ENCODE measurements at regions not wholly inside any gene's neighbourhood (a gene's known extent, or its start where the extent isn't known, plus 50 kb on each side); places are given as distances from the start of the nearest gene placed in this dataset.
"Not testable (repeated sequence)": the region's sequence is repeated elsewhere in the genome, so short reads cannot be mapped to it uniquely, and the experiment has no call there.

DNA sequence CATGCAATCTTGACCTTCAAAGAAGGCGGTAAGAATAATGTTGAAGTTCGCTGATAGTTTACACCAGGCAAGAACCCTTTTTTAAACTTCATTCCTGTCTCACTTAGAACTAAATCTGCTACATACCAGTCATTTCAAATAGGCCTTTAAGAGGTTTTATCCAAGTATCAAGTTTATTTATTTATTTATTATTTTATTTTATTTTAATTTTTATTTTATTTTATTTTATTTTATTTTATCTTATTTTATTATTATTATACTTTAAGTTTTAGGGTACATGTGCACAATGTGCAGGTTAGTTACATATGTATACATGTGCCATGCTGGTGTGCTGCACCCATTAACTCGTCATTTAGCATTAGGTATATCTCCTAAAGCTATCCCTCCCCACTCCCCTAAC is 691.6 kb downstream of the ANKRD7 start:
- not testable (repeated sequence) for H3K9me3 ChIP-seq (ENCODE audit: insufficient read depth, low read depth, low read length); H3K4me3 ChIP-seq (ENCODE audit: low read length); H3K36me3 ChIP-seq (ENCODE audit: insufficient read depth, low read length); H3K4me1 ChIP-seq (ENCODE audit: insufficient read depth, low read length); H3K9ac ChIP-seq (ENCODE audit: low read depth, low read length); H3K27me3 ChIP-seq (ENCODE audit: insufficient read depth, low read length); H3K27ac ChIP-seq (ENCODE audit: low read depth, low read length)
- WGBS, result 100% methylated on average over 3 of the region's 3 CpGs

DNA sequence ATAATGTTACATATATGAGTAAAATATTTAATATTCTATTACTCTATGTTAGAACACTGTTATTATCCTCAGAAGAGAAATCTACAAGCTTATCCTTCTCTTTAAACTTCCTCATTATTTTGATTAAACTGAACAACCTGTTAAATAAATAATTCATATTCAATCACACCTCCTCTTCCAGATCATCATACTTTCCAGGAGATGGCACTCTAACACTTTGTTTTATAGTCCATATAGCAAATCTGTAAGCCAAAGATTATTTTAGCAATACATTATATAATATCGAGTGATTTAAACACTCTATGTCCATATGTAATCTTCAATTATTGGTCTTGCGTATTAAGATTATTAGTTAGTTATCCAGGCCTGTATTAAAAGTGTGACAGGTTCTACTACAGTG is 694.1 kb downstream of the ANKRD7 start:
- no peaks in the 10 kb centered on the region for H3K36me3 ChIP-seq (ENCODE audit: insufficient read depth, low read length)
- WGBS, result no CpG with 5 or more reads among the region's 2 CpGs

DNA sequence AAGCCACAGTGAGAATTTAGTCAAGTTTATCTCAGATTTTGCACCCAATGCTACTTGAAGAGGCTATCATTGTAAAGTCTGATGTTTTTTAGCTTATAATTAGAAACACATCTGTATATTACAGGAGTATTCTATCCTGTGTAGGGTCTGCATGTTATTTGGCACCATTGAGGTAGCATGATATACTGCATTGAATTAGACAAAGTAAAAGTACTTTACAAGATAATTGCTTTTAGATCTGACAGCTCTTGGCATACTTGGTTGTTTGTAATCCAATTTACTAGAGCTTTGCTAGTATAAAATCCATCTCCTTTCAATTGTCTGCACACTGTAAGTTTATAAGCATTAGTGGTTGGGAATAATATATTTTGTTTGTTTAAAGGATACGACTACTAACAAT is 714.3 kb downstream of the ANKRD7 start:
- no peaks in the 10 kb centered on the region for H3K36me3 ChIP-seq (ENCODE audit: insufficient read depth, low read length)
- H3K4me3 ChIP-seq (ENCODE audit: low read length), result no peak overlapping the region
- H3K4me1 ChIP-seq (ENCODE audit: insufficient read depth, low read length), result no peaks in the 10 kb centered on the region
- H3K27ac ChIP-seq (ENCODE audit: low read depth, low read length), result no peak overlapping the region
- 86% methylated on average over 1 of the region's 1 CpG for WGBS
- H3K9me3 ChIP-seq (ENCODE audit: insufficient read depth, low read depth, low read length), result no peaks in the 10 kb centered on the region
- no peak overlapping the region for H3K9ac ChIP-seq (ENCODE audit: low read depth, low read length)
- H3K27me3 ChIP-seq (ENCODE audit: insufficient read depth, low read length), result no peaks in the 10 kb centered on the region

More for the DNA sequence above, 694.1 kb downstream of the ANKRD7 start:
- H3K4me1 ChIP-seq (ENCODE audit: insufficient read depth, low read length), result no peaks in the 10 kb centered on the region
- no peak overlapping the region for H3K27ac ChIP-seq (ENCODE audit: low read depth, low read length)
- H3K4me3 ChIP-seq (ENCODE audit: low read length), result no peak overlapping the region
- no peaks in the 10 kb centered on the region for H3K27me3 ChIP-seq (ENCODE audit: insufficient read depth, low read length)
- no peak overlapping the region for H3K9ac ChIP-seq (ENCODE audit: low read depth, low read length)
- H3K9me3 ChIP-seq (ENCODE audit: insufficient read depth, low read depth, low read length), result 0 out of 2 replicates have a peak, but pooled peaks cover 3% of the 10 kb centered on the region

DNA sequence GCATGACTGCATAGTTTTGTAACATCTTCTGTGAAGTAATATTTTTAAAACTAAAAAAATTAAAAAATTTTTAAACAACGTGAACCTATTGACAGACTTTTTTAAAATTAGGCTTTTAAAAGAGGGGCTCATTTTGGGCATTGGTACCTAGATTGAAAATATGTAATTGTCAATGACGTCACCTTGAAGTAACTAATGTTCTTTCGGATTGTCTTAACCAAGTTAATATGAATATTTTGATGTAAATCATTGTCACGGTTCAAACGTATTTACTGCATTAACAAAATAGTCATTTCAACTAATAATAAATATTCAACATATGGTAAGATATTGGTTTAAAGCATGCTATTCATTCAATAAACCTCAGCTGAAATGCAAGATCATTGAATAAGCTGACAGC is 719.8 kb downstream of the ANKRD7 start:
- no peaks in the 10 kb centered on the region for H3K9me3 ChIP-seq (ENCODE audit: insufficient read depth, low read depth, low read length)
- H3K4me1 ChIP-seq (ENCODE audit: insufficient read depth, low read length), result no peaks in the 10 kb centered on the region
- no peaks in the 10 kb centered on the region for H3K36me3 ChIP-seq (ENCODE audit: insufficient read depth, low read length)
- H3K4me3 ChIP-seq (ENCODE audit: low read length), result no peak overlapping the region
- H3K27ac ChIP-seq (ENCODE audit: low read depth, low read length), result no peak overlapping the region
- WGBS, result 95% methylated on average over 3 of the region's 5 CpGs
- no peaks in the 10 kb centered on the region for H3K27me3 ChIP-seq (ENCODE audit: insufficient read depth, low read length)
- no peak overlapping the region for H3K9ac ChIP-seq (ENCODE audit: low read depth, low read length)

DNA sequence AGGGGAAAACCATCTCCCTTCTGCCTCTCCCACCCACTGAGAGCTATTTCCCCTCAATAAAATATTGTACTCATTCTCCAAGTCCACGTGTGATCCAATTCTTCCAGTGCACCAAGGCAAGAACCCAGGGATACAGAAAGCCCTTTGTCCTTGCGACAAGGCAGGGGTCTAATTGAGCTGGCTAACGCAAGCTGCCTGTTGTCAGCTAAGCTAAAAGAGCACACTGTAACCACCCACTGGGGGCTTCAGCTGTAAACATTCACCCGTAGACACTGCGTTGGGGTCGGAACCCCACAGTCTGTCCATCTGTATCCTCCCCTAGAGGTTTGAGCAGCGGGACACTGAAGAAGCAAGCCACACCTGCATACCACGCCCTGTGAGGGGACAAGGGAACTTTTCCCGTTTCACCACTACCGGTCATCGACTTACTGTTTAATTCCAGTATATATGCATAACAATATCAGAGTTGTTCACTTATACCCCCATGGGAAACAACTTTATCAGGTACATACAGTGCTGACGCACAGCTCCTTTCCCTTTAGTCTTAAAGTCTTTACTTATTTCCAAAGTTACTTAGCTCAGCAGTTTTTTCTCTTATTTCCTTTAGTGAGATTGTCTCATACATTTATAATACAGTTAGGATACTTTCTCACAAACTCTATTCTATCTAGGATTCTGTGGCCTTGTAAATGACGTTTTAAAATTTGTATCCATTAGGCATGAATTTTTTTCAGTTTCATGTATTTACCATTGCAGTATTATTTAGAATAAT is 721.6 kb downstream of the ANKRD7 start:
- 92% methylated on average over 12 of the region's 13 CpGs for WGBS
- no peaks in the 10 kb centered on the region for H3K27me3 ChIP-seq (ENCODE audit: insufficient read depth, low read length)
- H3K27ac ChIP-seq (ENCODE audit: low read depth, low read length), result no peak overlapping the region
- no peaks in the 10 kb centered on the region for H3K4me1 ChIP-seq (ENCODE audit: insufficient read depth, low read length)
- no peak overlapping the region for H3K4me3 ChIP-seq (ENCODE audit: low read length)
- H3K9ac ChIP-seq (ENCODE audit: low read depth, low read length), result no peak overlapping the region
- no peaks in the 10 kb centered on the region for H3K9me3 ChIP-seq (ENCODE audit: insufficient read depth, low read depth, low read length)
- no peaks in the 10 kb centered on the region for H3K36me3 ChIP-seq (ENCODE audit: insufficient read depth, low read length)

DNA sequence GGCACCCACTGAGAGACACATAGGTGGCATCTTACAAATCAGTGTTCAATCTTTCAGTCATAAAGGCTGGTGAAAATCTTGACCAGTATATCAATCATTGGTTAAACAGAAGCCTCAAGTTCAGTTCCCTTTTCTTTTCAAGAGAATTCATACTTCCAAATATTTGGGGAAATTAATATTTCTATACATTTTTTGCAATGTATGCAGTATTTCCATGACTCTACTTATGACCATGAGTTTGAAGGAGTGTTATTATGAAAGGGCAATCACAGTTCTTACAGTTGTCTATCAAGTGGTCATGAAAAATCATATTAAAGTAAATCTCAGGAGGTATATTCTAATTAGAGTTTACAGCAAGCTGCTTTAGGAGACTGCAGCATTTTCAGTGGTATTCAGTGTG is 724.0 kb downstream of the ANKRD7 start:
- no peaks in the 10 kb centered on the region for H3K27me3 ChIP-seq (ENCODE audit: insufficient read depth, low read length)
- no peak overlapping the region for H3K4me3 ChIP-seq (ENCODE audit: low read length)
- H3K27ac ChIP-seq (ENCODE audit: low read depth, low read length), result no peak overlapping the region
- no peaks in the 10 kb centered on the region for H3K4me1 ChIP-seq (ENCODE audit: insufficient read depth, low read length)
- H3K9ac ChIP-seq (ENCODE audit: low read depth, low read length), result no peak overlapping the region
- no peaks in the 10 kb centered on the region for H3K36me3 ChIP-seq (ENCODE audit: insufficient read depth, low read length)
- H3K9me3 ChIP-seq (ENCODE audit: insufficient read depth, low read depth, low read length), result no peaks in the 10 kb centered on the region

DNA sequence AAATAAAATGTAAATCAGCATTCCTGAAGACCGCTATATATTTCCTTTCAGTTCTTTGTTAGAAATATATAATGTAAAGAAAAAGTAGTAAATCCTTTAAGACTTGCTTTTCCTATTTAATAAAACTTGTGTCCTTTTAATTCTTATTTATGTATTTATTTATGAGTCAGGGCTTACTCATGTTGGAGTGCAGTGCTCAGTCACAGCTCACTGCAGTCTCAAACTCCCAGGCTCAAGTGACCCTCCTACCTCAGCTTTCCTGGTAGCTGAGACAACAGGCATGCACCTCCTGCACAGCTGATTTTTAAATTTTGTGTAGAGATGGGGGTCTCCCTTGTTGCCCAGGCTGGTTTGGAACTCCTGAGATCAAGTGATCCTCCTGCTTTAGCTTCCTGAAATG is 724.5 kb downstream of the ANKRD7 start:
- Histone ChIP-seq H3K27me3 (ENCODE audit: insufficient read depth, low read length) (no peaks in the 10 kb centered on the region), H3K36me3 (ENCODE audit: insufficient read depth, low read length) (no peaks in the 10 kb centered on the region), H3K9me3 (ENCODE audit: insufficient read depth, low read depth, low read length) (no peaks in the 10 kb centered on the region), H3K4me1 (ENCODE audit: insufficient read depth, low read length) (no peaks in the 10 kb centered on the region), H3K9ac (ENCODE audit: low read depth, low read length) (no peak overlapping the region), H3K4me3 (ENCODE audit: low read length) (no peak overlapping the region), H3K27ac (ENCODE audit: low read depth, low read length) (no peak overlapping the region)
- no CpG with 5 or more reads among the region's 1 CpG for WGBS

DNA sequence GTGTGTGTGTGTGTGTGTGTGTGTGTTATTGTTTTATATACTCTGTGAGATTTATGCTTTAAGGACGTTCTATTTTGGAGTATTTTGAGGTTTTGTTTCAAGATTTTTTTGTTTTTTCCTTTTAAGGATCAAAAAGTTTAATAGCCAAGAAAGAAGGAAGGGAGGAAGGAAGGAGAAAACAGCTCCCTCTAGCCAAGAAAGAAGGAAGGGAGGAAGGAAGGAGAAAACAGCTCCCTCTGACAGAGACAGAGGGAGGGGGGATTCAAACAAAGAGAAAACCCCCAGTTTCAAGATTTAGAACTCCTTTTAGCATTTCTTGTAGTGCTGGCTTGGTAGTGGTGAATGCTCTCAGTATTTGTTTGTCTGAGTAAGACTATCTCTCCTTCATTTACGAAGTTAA is 731.8 kb downstream of the ANKRD7 start:
- H3K27ac ChIP-seq (ENCODE audit: low read depth, low read length); H3K9ac ChIP-seq (ENCODE audit: low read depth, low read length); H3K27me3 ChIP-seq (ENCODE audit: insufficient read depth, low read length); H3K4me3 ChIP-seq (ENCODE audit: low read length); H3K4me1 ChIP-seq (ENCODE audit: insufficient read depth, low read length); H3K36me3 ChIP-seq (ENCODE audit: insufficient read depth, low read length); H3K9me3 ChIP-seq (ENCODE audit: insufficient read depth, low read depth, low read length): not testable (repeated sequence)
- WGBS, result 96% methylated on average over 2 of the region's 2 CpGs

DNA sequence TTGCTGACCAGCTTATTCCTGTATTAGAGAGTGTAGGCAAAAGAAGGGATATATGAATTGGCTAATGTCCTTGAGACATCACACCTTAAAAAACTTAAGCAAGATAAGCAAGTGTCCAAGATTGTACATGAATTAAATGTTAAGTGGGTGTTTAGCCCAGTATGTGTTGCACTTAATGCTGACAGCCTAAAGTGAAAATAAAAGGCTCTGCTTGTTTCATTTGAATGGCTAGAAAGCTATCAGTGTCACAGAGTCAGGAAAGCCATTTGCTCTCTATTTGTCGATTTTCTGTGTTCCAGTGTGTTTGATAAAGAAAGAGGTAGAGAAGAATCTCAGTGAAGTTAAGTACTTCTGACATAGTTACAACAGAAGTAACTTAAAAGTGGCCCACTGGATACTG is 744.9 kb downstream of the ANKRD7 start:
- Histone ChIP-seq H3K27me3 (ENCODE audit: insufficient read depth, low read length) (no peaks in the 10 kb centered on the region), H3K36me3 (ENCODE audit: insufficient read depth, low read length) (no peaks in the 10 kb centered on the region), H3K4me1 (ENCODE audit: insufficient read depth, low read length) (no peaks in the 10 kb centered on the region), H3K9ac (ENCODE audit: low read depth, low read length) (no peak overlapping the region), H3K4me3 (ENCODE audit: low read length) (no peak overlapping the region), H3K9me3 (ENCODE audit: insufficient read depth, low read depth, low read length) (no peaks in the 10 kb centered on the region; the same call in 1 of the 2 replicates), H3K27ac (ENCODE audit: low read depth, low read length) (no peak overlapping the region)
- 94% methylated on average over 1 of the region's 1 CpG for WGBS

DNA sequence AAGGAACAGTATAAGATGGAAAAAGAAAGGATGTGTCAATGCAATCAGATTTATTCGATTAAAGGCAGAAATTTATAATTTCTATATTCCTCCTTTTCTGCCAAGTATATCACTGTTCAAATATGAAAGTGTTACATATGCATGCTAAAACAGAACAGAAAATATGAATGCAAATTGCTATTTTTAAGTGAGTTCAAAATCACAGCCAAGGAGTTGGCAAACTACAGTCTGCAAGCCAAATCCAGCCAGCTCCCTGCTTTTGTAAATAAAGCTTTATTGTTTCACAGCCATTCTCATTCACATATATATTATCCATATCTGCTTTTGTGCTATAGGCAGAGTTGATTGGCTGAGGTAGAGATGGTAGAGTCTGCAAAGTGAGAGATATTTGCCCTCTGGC is 747.2 kb downstream of the ANKRD7 start:
- Histone ChIP-seq H3K9me3 (ENCODE audit: insufficient read depth, low read depth, low read length) (no peaks in the 10 kb centered on the region), H3K4me1 (ENCODE audit: insufficient read depth, low read length) (no peaks in the 10 kb centered on the region), H3K27me3 (ENCODE audit: insufficient read depth, low read length) (no peaks in the 10 kb centered on the region), H3K9ac (ENCODE audit: low read depth, low read length) (no peak overlapping the region), H3K4me3 (ENCODE audit: low read length) (no peak overlapping the region), H3K27ac (ENCODE audit: low read depth, low read length) (no peak overlapping the region), H3K36me3 (ENCODE audit: insufficient read depth, low read length) (no peaks in the 10 kb centered on the region)
- no CpG with 5 or more reads among the region's 1 CpG for WGBS

DNA sequence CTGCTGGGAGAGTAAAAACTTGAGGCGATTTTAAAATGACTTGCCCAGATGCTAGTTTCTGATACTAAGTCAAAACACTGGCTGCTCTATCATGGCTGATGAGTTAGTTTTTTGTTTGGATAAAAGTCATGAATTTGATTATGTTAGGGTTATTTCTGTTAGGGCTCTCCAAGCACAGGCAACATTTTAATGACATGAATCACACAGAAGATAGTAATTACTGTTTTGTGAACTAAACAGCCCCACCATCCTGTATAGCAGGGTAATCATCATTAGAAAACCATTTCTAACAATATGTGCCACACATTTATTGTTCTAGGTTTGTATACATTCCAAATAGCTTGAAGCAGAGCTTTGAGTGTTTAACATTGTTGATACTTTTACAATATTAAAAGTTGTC is 750.3 kb downstream of the ANKRD7 start:
- Histone ChIP-seq H3K4me3 (ENCODE audit: low read length) (no peak overlapping the region), H3K9ac (ENCODE audit: low read depth, low read length) (no peak overlapping the region), H3K36me3 (ENCODE audit: insufficient read depth, low read length) (no peaks in the 10 kb centered on the region), H3K4me1 (ENCODE audit: insufficient read depth, low read length) (no peaks in the 10 kb centered on the region), H3K27ac (ENCODE audit: low read depth, low read length) (no peak overlapping the region), H3K27me3 (ENCODE audit: insufficient read depth, low read length) (no peaks in the 10 kb centered on the region), H3K9me3 (ENCODE audit: insufficient read depth, low read depth, low read length) (no peaks in the 10 kb centered on the region)
- WGBS, result 76% methylated on average over 1 of the region's 1 CpG

DNA sequence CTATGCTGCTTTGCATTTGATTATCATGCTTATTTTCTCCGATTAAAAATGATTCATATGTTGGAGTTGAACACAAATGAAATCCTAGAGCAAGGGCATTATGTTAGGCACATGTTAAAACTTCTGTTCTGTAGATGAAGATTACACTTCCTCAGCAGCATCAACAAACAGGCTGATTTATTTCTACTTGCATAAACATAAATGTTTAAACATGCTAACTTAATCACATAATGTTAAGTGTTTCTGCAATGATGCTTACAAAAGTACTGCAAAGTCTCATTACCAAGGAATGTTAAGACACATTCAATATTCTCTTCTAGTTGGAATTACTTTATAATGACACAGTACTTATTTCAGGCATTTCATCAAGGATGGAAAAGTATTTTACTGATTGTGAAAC is 770.8 kb downstream of the ANKRD7 start:
- WGBS, result 100% methylated on average over 1 of the region's 1 CpG
- no peak overlapping the region for H3K9ac ChIP-seq (ENCODE audit: low read depth, low read length)
- no peaks in the 10 kb centered on the region for H3K4me1 ChIP-seq (ENCODE audit: insufficient read depth, low read length)
- H3K27ac ChIP-seq (ENCODE audit: low read depth, low read length), result no peak overlapping the region
- H3K36me3 ChIP-seq (ENCODE audit: insufficient read depth, low read length), result no peaks in the 10 kb centered on the region
- no peaks in the 10 kb centered on the region for H3K27me3 ChIP-seq (ENCODE audit: insufficient read depth, low read length)
- H3K4me3 ChIP-seq (ENCODE audit: low read length), result no peak overlapping the region
- no peaks in the 10 kb centered on the region for H3K9me3 ChIP-seq (ENCODE audit: insufficient read depth, low read depth, low read length)

Data from HUES64 (cell line).